ENCODE measurements at regions not wholly inside any gene's neighbourhood (a gene's known extent, or its start where the extent isn't known, plus 50 kb on each side); places are given as distances from the start of the nearest gene placed in this dataset.
"Not testable (repeated sequence)": the region's sequence is repeated elsewhere in the genome, so short reads cannot be mapped to it uniquely, and the experiment has no call there.

- no peak for TF ChIP-seq CTCF (IDR thresholded peaks at IDR 0.05)
- no peaks in the 10 kb centered on the region for H3K36me3 Mint-ChIP-seq (ENCODE audit: low read depth)
- no peak for DNase-seq
- H3K4me3 Mint-ChIP-seq: no peak overlapping the region
- H3K9me3 Mint-ChIP-seq: no peaks in the 10 kb centered on the region
- peaks cover 3% of the 10 kb centered on the region for H3K27me3 Mint-ChIP-seq (ENCODE audit: insufficient read depth)
- H3K27ac Mint-ChIP-seq: no peak overlapping the region
- H3K4me1 Mint-ChIP-seq (ENCODE audit: low read depth): peaks cover 39% of the 10 kb centered on the region
Observed at GRCh38 chr1:67612788-67613241, 72.2 kb upstream of the GADD45A start.

- not testable (repeated sequence) for H3K9me3 Mint-ChIP-seq; H3K4me3 Mint-ChIP-seq; H3K27ac Mint-ChIP-seq; H3K27me3 Mint-ChIP-seq (ENCODE audit: insufficient read depth); H3K36me3 Mint-ChIP-seq (ENCODE audit: low read depth); DNase-seq
- H3K4me1 Mint-ChIP-seq (ENCODE audit: low read depth): peaks cover 44% of the 10 kb centered on the region
Observed at GRCh38 chr1:67613479-67613878, 71.5 kb upstream of the GADD45A start.

GRCh38 chr1:67614511-67614934, 70.5 kb upstream of the GADD45A start:
- no peak for TF ChIP-seq CTCF (IDR thresholded peaks at IDR 0.05)
- Mint-ChIP-seq H3K27me3 (ENCODE audit: insufficient read depth) (peaks cover 3% of the 10 kb centered on the region), H3K4me3 (no peak overlapping the region), H3K27ac (no peak overlapping the region), H3K4me1 (ENCODE audit: low read depth) (peaks cover 54% of the 10 kb centered on the region), H3K36me3 (ENCODE audit: low read depth) (no peaks in the 10 kb centered on the region), H3K9me3 (no peaks in the 10 kb centered on the region)
- peak; percentile 15 for DNase-seq

GRCh38 chr1:67615886-67616285, 69.1 kb upstream of the GADD45A start:
- no peak overlapping the region for H3K4me3 Mint-ChIP-seq
- peaks cover 56% of the 10 kb centered on the region for H3K4me1 Mint-ChIP-seq (ENCODE audit: low read depth)
- H3K36me3 Mint-ChIP-seq (ENCODE audit: low read depth): no peaks in the 10 kb centered on the region
- DNase-seq: no peak
- H3K27ac Mint-ChIP-seq: no peak overlapping the region
- no peaks in the 10 kb centered on the region for H3K9me3 Mint-ChIP-seq
- TF ChIP-seq CTCF (IDR thresholded peaks at IDR 0.05): no peak
- H3K27me3 Mint-ChIP-seq (ENCODE audit: insufficient read depth): peaks cover 2% of the 10 kb centered on the region; the same call in 1 of the 2 replicates

GRCh38 chr1:67616394-67616985, 68.5 kb upstream of the GADD45A start:
- Mint-ChIP-seq H3K27ac (no peak overlapping the region), H3K27me3 (ENCODE audit: insufficient read depth) (peaks cover 2% of the 10 kb centered on the region; the same call in 1 of the 2 replicates), H3K4me3 (no peak overlapping the region), H3K36me3 (ENCODE audit: low read depth) (no peaks in the 10 kb centered on the region), H3K9me3 (no peaks in the 10 kb centered on the region), H3K4me1 (ENCODE audit: low read depth) (peaks cover 56% of the 10 kb centered on the region)
- TF ChIP-seq CTCF (IDR thresholded peaks at IDR 0.05): no peak
- DNase-seq: peak; percentile 42

GRCh38 chr1:67618285-67619018, 66.5 kb upstream of the GADD45A start:
- DNase-seq: peak; percentile 74
- H3K9me3 Mint-ChIP-seq: no peaks in the 10 kb centered on the region
- peaks cover 38% of the 10 kb centered on the region for H3K4me1 Mint-ChIP-seq (ENCODE audit: low read depth)
- peak overlapping the region; percentile 58 for H3K27ac Mint-ChIP-seq
- peak overlapping the region; percentile 80 for H3K4me3 Mint-ChIP-seq
- H3K27me3 Mint-ChIP-seq (ENCODE audit: insufficient read depth): peaks cover 2% of the 10 kb centered on the region; the same call in 1 of the 2 replicates
- H3K36me3 Mint-ChIP-seq (ENCODE audit: low read depth): no peaks in the 10 kb centered on the region
- TF ChIP-seq CTCF (IDR thresholded peaks at IDR 0.05): no peak
